Retinal pigment epithelial cell (primary cell): ENCODE measurements at regions not wholly inside any gene's neighbourhood (a gene's known extent, or its start where the extent isn't known, plus 50 kb on each side); places are given as distances from the start of the nearest gene placed in this dataset.

ENCODE experiments used
- DNase-seq: peaks from one replicate; pipeline ENCODE4 v3.0.0-alpha.2; 2010; ENCODE audit warnings: low read depth
- H3K4me3 ChIP-seq: 2 replicates; pipeline ENCODE4 v1.5.1; 2011; ENCODE audit warnings: mild to moderate bottlenecking, low read length, control low read depth, moderate library complexity
- CTCF ChIP-seq: conservative IDR thresholded peaks from 2 replicates; pipeline ENCODE4 v1.5.1; 2011; ENCODE audit warnings: low read depth, low read length, control low read depth, inconsistent platforms

DNA sequence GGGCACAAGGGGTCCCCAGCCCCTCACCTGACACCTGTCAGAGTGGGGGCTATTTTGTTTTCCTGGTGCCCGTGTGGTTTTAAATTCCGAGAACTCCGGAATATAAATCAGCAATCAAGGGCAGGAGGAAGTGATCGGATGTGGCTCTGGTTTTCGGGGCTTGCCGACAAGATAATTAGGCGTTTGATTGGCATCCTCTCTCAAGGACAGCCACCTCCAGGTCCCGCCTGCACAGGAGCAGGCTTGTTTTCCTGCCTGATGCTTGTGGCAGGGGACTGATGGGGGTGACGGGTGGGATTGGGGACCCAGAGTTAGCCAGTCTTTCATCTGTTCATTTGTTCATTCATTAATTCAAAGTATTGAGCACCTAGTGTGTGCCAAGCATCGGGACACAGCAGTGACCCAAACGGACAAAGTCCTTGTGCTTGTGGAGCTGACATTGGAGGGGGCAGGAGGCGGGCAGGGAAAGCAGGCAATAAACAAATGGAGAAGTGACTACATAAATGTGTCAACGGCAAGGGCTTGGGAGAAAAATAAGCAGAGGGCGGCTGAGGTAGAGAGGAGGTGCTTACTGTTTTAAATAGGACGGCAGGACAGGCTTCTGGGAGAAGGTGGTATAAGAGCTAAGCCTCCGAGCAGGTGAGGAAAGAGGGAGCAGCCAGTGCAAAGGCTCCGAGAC, 166.5 kb downstream of the PHETA1 start:
- H3K4me3 ChIP-seq: no peak overlapping the region
- DNase-seq: no peak
- no peak for TF ChIP-seq CTCF

DNA sequence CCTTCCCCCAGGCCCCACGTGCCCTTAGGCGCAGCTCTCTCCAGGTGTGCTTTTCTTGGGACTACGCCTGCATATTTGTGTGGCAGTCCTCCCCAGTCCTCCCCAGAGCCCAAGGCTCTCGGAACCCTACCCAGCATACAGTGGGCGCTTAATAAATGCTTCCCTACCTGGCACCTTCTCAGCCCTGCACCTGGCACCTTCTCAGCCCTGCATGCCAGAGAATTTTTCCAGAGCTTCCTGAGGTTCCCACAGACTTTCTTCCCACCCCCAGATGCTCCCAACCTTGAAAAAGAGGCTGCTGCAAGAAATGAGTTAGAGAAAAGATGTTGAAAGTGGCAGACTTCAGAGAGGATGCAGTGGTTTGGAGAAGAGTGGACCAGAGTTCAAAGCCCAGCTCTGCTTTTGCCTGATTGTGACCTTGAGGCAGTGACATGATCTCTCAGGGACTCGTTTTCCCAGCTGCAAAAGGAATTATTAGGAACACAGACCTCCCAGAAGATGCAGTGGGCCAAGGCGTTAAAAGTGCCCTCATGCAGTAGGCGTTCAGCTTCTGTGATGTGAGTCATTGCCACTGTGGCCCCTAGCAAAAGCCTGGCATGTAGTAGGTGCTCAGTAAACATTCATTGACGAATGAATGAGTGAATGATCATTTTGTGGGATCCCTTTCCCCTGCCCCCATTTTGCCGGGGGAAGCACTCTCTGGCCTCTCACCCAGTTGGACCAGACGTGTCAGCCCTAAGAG, 167.2 kb downstream of the PHETA1 start:
- no peak for DNase-seq
- no peak overlapping the region for H3K4me3 ChIP-seq
- TF ChIP-seq CTCF: no peak

- no peak for TF ChIP-seq CTCF
- H3K4me3 ChIP-seq: no peak overlapping the region
- DNase-seq: no peak
Observed at GRCh38 chr12:111201036-111201435, 167.9 kb downstream of the PHETA1 start.

DNA sequence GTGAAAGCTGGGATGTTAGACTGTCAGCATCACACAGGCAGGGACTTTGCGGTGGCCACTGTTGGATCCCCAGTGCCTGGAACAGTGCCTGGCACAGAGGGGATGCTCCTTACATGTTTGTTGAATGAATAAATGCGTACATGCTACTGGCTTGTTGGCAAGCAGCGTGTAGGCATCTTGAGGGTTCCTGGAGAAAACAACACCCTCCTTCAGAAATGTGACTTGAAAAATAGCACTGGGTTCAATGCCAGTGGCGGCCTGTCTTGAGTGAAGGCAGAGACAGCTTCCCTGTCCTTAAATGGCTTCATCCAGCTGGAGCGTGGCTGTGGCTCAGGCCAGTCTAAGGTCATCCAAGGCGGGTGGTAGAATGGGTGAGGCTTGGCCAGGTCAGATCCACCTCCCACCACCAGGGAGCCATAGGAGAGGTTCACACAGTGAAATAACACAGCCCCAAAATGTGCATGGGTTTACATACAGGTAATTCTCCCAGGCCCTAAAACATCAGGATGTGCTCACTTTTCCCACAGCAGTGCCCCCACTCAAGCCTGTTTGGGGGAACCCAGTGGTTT, 171.4 kb downstream of the PHETA1 start:
- no peak overlapping the region for H3K4me3 ChIP-seq
- DNase-seq: no peak
- no peak for TF ChIP-seq CTCF

DNA sequence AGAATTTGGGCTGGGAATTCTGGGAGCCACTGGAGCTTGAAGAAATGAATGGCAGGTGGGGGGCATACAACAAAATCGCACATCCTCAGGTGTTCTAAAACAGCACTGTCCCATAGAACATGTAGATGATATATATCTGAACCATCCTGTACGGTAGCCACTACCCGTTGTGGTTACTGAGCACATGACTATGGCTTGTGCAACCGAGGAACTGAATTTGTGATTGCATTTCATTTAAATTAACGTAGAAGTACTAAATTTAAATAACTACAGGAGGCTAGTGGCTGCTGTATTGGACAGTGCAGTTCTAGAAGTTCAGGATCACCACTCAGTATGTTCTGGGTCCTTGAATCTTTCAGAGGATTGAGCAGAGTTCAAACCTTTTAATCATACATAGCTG, 172.4 kb downstream of the PHETA1 start:
- DNase-seq: no peak
- no peak overlapping the region for H3K4me3 ChIP-seq
- no peak for TF ChIP-seq CTCF

DNA sequence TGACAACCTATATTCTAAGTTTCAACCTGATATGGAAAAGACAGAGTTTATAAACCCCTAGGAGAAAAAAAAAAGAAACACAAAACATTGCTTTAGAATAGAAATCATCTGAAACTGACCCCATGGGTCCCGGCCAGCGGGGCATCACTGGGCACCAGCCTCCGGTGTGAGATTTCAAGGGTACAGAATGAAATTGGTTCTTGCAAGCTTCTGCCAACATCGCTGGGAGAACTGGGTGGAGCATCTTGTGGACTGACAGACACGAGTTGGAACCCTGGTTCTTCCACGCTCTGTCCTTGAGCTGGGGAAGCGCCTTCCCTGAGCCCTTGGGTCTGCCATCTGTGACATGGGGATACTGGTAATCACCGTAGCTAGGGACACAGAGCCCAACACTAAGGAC, 173.6 kb downstream of the PHETA1 start:
- DNase-seq: no peak
- no peak for TF ChIP-seq CTCF
- no peak overlapping the region for H3K4me3 ChIP-seq

GRCh38 chr12:111194703-111195051, 174.2 kb downstream of the PHETA1 start:
- no peak for TF ChIP-seq CTCF
- H3K4me3 ChIP-seq: no peak overlapping the region
- DNase-seq: no peak
